CD4-positive, alpha-beta T cell treated with Interleukin-15 for 4 hours (primary cell): ENCODE measurements at regions not wholly inside any gene's neighbourhood (a gene's known extent, or its start where the extent isn't known, plus 50 kb on each side); places are given as distances from the start of the nearest gene placed in this dataset.
"Not testable (repeated sequence)": the region's sequence is repeated elsewhere in the genome, so short reads cannot be mapped to it uniquely, and the experiment has no call there.

Source experiments
- DNase-seq: peaks from one replicate; pipeline ENCODE4 v3.0.0-alpha.2; 2020; ENCODE audit warnings: low spot score

DNA sequence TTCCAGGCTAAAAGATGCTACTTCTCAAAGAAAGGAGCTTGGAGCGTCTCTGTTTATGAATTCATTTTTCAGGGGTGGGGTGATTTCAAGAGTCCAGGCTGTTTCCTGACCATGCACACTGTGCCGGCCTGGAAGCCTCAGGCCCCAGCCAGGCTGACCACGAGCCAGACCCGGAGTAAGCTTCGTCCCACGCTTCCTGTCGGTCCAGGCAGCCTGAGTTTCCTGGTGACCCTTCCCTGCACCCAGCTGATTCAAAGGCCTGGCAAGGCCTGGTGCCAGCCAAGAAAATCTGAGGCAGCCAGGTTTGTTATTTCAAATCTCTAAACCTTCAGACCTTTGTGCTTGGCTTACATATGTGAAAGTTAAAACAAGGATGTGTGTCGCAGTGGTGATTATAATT is 62.1 kb upstream of the SMURF2 start:
- DNase-seq, result not testable (repeated sequence)

DNA sequence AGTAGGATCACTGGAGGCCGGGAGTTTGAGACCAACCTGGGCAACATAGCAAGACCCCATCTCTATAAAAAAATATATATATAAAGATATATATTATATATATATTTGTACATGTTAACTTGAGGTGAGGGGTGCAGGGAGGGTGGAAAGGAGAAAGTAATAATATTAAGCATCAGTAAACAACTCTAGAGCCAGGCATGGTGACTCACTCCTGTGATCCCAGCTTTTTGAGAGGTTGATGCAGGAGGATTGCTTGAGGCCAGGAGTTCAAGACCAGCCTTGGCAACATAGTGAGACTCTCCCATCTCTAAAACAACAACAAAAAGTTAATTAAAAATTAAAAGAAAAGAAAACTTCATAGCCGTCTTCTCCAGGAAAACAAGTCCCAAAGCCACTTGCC is 61.7 kb upstream of the SMURF2 start:
- no peak for DNase-seq

DNA sequence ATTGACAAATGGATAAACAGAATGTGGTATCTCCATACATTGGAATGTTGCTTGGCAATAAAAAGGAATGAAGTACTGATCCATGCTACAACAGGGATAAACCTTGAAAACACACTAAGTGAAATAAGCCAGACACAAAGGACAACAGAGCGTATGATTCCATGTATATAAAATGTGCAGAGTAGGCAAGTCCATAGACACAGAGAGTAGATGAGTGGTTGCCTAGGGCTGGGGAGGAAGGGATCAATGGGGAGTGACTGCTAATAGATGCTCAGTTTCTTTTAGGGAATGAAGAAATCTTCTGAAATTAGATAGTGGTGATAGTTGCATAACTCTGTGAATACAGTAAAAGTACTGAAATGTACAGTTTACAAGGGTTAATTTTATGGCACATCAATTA is 59.4 kb upstream of the SMURF2 start:
- DNase-seq, result not testable (repeated sequence)

DNA sequence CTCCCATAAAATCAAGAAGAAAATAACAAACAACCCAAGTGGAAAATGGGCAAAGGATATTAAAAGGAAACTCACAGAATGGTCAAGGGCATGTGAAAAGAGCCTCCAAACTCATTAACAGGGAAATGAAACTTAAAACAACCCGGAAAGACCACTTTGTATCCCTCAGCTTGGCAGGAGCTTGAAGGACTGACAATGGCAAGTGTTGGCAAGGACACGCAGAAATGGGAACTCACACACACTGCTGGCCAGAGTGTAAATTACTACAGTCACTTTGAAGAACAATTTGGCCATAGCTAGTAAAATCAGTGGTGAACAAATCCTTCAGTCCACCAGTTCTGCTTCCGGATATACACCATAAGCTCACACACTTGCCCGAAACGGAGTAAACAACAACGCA is 58.1 kb upstream of the SMURF2 start:
- DNase-seq, result not testable (repeated sequence)

DNA sequence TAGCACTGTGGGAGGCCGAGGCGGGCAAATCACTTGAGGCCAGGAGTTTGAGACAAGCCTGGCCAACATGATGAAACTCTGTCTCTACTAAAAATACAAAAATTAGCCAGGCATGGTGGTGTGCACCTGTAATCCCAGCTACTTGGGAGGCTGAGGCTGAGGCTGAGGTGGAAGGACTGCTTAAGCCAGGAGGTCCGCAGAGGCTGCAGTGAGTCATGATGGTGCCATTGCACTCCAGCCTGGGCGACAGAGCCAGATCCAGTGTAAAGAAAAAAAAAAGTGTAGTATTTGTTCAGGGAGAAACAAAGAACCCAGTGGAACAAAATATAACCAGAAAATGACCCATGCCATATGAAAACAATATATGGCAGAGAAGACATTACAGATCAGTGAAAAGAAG is 57.4 kb upstream of the SMURF2 start:
- not testable (repeated sequence) for DNase-seq

DNA sequence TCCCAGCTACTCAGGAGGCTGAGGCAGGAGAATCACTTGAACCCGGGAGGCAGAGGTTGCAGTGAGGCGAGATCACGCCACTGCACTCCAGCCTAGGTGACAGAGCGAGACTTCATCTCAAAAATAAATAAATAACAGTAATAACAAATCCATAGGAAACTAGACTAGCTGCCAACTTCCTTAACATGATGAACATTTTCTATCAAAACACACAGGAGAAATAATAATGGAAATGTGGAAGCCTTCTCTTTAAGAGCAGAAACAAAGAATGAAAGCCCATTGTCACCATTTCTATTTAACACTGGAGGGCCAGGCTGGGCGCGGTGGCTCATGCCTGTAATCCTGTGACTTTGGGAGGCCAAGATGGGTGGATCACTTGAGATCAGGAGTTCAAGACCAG is 56.7 kb upstream of the SMURF2 start:
- DNase-seq, result not testable (repeated sequence)

DNA sequence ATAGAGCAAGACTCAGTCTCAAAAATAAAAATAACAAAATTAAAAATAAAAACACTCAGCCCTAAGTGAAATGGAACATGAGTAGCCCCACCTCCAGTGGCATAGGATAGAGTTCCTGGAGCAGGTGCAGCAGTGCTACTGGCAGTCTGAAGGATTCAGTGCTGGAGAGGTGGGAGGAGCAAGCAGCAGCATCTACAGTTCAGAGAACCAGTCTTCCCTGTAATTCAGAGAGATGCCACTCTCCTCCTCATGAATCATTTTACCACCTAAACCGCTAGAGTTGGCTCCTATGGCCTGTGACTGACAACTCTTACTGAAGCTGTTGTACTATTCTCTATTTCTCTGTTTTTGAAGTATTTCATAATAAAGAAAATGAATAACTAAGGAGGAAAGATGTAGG is 56.0 kb upstream of the SMURF2 start:
- DNase-seq, result no peak

DNA sequence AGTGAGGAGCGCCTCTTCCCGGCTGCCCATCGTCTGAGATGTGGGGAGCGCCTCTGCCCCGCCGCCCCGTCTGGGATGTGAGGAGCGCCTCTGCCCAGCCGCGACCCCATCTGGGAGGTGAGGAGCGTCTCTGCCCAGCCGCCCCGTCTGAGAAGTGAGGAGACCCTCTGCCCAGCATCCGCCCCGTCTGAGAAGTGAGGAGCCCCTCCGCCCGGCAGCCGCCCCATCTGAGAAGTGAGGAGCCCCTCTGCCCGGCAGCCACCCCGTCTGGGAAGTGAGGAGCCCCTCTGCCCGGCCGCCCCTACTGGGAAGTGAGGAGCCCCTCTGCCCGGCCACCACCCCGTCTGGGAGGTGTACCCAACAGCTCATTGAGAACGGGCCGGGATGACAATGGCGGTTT is 54.4 kb upstream of the SMURF2 start:
- not testable (repeated sequence) for DNase-seq

DNA sequence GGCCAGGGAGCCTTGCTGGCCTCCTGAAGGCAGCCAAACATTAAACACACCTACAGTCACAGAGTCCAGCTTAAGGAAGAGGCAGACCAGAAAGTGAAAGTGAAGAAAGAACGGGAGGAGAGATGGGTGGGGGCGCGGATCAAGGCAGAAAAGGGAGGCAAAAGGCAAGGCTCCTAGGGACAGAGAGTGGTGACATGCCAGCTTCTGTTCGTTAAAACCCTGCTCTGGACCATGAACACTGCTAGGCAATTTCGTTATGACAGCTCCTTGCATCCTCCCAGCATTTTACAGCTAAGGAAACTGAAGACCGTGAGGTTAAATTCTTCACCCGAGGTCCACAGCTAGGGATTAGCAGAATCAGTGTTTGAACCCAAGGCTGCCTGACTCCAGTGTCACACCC is 51.7 kb upstream of the SMURF2 start:
- DNase-seq, result peak; percentile 10

DNA sequence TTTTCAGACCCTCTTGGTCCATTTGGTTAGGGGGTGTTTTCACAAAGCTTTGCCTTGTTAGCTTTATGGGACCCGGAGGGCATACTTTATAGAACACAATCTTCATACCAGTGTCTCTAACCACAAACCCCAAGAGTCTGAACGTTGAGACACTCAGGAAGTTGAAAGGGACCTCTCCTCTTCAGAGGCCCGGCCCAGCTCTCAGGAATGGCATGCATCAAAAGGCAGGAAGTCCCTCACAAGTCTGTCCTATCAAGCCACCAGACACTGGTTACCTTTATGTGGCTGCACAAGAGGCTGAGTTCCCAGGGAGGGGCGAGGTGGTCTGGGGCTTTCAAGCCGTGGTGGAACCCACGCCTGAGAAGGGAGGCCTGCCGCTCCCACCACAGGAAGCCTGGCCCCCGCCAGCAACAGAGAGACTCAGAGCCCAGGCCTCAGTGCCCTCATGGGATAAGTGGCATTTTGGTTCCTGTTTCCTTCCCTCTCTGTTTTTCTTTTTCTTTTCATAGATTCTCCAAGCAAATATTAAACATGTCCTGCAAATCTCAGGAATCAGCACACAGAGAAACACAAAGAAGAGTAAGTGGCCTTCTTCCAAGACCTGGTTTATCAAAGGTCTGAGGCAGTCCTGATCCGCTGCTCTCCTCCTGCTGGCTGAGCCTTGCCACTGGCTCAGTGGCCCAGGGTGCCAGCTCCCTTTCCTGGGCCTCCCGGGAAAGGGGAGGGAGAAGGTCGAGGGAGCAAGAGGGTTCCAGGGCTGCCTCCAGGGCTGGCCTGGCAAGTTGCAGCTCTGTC is 50.6 kb upstream of the SMURF2 start:
- DNase-seq, result peak; percentile 43
